Coronary artery (tissue), 2 donors: ENCODE measurements at regions not wholly inside any gene's neighbourhood (a gene's known extent, or its start where the extent isn't known, plus 50 kb on each side); places are given as distances from the start of the nearest gene placed in this dataset.

Experiments
- DNase-seq: peaks from one replicate; pipeline ENCODE4 v3.0.0-alpha.2; 2017; ENCODE audit warnings: low spot score
- H3K27ac ChIP-seq, 2 donors: fragments of 200-600 bp; sonication (generic); one replicate each; pipeline ENCODE4 v1.5.1; 2016 to 2019
- H3K4me3 ChIP-seq: fragments of 200-600 bp; sonication (generic); 2 replicates; pipeline ENCODE4 v1.5.1; 2016; ENCODE audit warnings: mild to moderate bottlenecking, moderate library complexity
- TF ChIP-seq, protein P1 (sequence below): fragments of 200-600 bp; sonication (generic); IDR thresholded peaks from one replicate; pipeline ENCODE4 v1.5.1; 2019; ENCODE audit warnings: antibody characterized with exemption

GRCh38 chr2:188916736-188917135, 57.4 kb upstream of the COL3A1 start:
- Histone ChIP-seq H3K4me3 (no peak overlapping the region), H3K27ac (no peak overlapping the region)
- TF ChIP-seq, protein P1, sequence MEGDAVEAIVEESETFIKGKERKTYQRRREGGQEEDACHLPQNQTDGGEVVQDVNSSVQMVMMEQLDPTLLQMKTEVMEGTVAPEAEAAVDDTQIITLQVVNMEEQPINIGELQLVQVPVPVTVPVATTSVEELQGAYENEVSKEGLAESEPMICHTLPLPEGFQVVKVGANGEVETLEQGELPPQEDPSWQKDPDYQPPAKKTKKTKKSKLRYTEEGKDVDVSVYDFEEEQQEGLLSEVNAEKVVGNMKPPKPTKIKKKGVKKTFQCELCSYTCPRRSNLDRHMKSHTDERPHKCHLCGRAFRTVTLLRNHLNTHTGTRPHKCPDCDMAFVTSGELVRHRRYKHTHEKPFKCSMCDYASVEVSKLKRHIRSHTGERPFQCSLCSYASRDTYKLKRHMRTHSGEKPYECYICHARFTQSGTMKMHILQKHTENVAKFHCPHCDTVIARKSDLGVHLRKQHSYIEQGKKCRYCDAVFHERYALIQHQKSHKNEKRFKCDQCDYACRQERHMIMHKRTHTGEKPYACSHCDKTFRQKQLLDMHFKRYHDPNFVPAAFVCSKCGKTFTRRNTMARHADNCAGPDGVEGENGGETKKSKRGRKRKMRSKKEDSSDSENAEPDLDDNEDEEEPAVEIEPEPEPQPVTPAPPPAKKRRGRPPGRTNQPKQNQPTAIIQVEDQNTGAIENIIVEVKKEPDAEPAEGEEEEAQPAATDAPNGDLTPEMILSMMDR, result no peak
- no peak for DNase-seq

DNA sequence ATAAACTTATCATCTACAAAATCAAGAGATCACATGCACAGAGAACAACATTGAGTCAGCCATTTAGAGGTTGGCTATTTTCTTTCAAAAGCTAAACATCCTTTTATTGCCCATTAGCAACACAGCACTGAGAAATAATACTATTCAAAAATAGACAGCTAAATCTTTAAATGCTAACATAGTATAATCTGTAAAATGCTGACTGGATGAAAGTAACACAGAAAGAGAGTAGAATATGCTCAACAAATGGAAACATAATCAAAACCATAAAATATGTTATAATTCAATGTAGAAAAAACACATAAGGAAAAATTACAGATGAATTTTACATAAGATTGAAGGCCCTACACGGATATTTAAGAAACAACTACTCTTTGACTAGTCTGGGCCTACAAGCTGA, 56.5 kb upstream of the COL3A1 start:
- Histone ChIP-seq H3K27ac (no peak overlapping the region), H3K4me3 (no peak overlapping the region)
- TF ChIP-seq, protein P1, result no peak
- no peak for DNase-seq

DNA sequence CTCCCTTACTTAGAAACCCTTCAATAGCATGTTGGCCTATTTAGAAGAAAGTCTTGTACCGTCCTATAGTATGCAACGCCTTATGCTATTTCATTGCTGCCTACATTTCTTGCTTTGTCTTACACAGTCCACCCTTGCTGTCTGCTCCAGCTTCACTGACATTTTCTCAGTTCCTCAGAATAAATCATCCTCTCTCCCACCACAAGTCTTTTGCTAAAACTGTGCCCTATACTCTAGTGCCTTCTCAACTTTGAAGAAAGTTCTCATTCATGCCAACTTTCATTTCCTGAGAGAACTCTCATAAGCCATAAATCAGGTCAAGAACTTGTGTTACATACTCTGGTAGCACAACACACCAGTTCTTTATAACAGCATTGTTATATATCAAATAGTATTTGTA, 54.3 kb upstream of the COL3A1 start:
- H3K27ac ChIP-seq, result no peak overlapping the region
- no peak overlapping the region for H3K4me3 ChIP-seq
- TF ChIP-seq, protein P1, result no peak
- no peak for DNase-seq

DNA sequence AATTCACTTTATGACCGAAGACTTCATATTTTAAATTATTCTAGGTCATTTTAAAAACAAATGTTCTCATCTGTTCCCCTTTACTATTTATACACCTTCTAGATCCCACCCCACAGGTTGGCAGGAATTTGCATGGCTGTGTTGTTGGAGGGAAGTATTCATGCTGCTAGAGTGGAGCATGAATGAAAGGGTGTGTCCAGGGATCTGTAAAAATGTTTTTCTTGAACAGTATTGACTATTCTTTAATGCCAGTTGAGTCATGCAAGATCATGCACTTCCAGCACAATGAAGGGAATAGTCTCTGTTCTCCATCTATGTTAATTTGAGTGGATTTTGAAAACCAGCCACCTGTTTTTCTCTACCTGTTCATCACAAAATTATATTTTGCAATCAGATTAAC, 52.0 kb upstream of the COL3A1 start:
- DNase-seq, result no peak
- Histone ChIP-seq H3K4me3 (no peak overlapping the region), H3K27ac (no peak overlapping the region)
- TF ChIP-seq, protein P1, result no peak
